ENCODE measurements at regions not wholly inside any gene's neighbourhood (a gene's known extent, or its start where the extent isn't known, plus 50 kb on each side); places are given as distances from the start of the nearest gene placed in this dataset.
"Not testable (repeated sequence)": the region's sequence is repeated elsewhere in the genome, so short reads cannot be mapped to it uniquely, and the experiment has no call there.

- Histone ChIP-seq H3K27me3 (no peaks in the 10 kb centered on the region), H3K9me3 (peaks cover 0 to 9% (median 3%) of the 10 kb centered on the region in 4 donors), H3K4me1 (no peaks in the 10 kb centered on the region), H3K27ac (no peak overlapping the region), H3K36me3 (no peaks in the 10 kb centered on the region), H3K4me3 (no peak overlapping the region)
- intact Hi-C loops (cut with DNase I; ENCODE audit: low total_unique reads), result no loop called here
- WGBS, 5 donors, result 76 to 100% (median 94%) methylated on average over 1 of the region's 1 CpG
- TF ChIP-seq EP300 (IDR thresholded peaks at IDR 0.05), result no peak
- no peak for TF ChIP-seq POLR2AphosphoS5 (IDR thresholded peaks at IDR 0.05)
- no peak for DNase-seq
These were observed 106.4 kb upstream of the PBX1 start for GRCh38 chr1:164452549-164452948.

- H3K4me3 ChIP-seq, result no peak overlapping the region
- H3K27ac ChIP-seq, result no peak overlapping the region
- H3K9me3 ChIP-seq, result peaks cover 0 to 9% (median 3%) of the 10 kb centered on the region in 4 donors
- DNase-seq, result no peak
- no peaks in the 10 kb centered on the region for H3K27me3 ChIP-seq
- no peaks in the 10 kb centered on the region for H3K4me1 ChIP-seq
- TF ChIP-seq EP300 (IDR thresholded peaks at IDR 0.05), result no peak
- no peak for TF ChIP-seq CTCF (IDR thresholded peaks at IDR 0.05)
- no peak for TF ChIP-seq POLR2AphosphoS5 (IDR thresholded peaks at IDR 0.05)
- no peak for TF ChIP-seq POLR2A (IDR thresholded peaks at IDR 0.05)
- no peaks in the 10 kb centered on the region for H3K36me3 ChIP-seq
- intact Hi-C loops (cut with DNase I; ENCODE audit: low total_unique reads), result no loop called here
- WGBS, 5 donors, result 70 to 100% (median 94%) methylated on average over 1 of the region's 1 CpG
These were observed 102.7 kb upstream of the PBX1 start for GRCh38 chr1:164456272-164456671.

GRCh38 chr1:164459176-164459575 lies 99.8 kb upstream of the PBX1 start:
- WGBS, 5 donors, result 93 to 97% (median 96%) methylated on average over 21 to 25 of the region's 25 CpGs
- DNase-seq; intact Hi-C loops (cut with DNase I; ENCODE audit: low total_unique reads); H3K4me3 ChIP-seq; H3K27ac ChIP-seq; H3K4me1 ChIP-seq; H3K9me3 ChIP-seq; H3K27me3 ChIP-seq; H3K36me3 ChIP-seq: not testable (repeated sequence)

GRCh38 chr1:164466001-164466421 lies 93.0 kb upstream of the PBX1 start:
- 85 to 93% (median 92%) methylated on average over 5 of the region's 5 CpGs for WGBS, 5 donors
- Histone ChIP-seq H3K4me1 (no peaks in the 10 kb centered on the region), H3K36me3 (no peaks in the 10 kb centered on the region), H3K4me3 (no peak overlapping the region), H3K27ac (no peak overlapping the region), H3K27me3 (no peaks in the 10 kb centered on the region), H3K9me3 (no peaks in the 10 kb centered on the region)
- no peak for TF ChIP-seq POLR2A (IDR thresholded peaks at IDR 0.05)
- TF ChIP-seq POLR2AphosphoS5 (IDR thresholded peaks at IDR 0.05), result no peak
- no peak for TF ChIP-seq CTCF (IDR thresholded peaks at IDR 0.05)
- no peak for TF ChIP-seq EP300 (IDR thresholded peaks at IDR 0.05)
- no peak for DNase-seq
- intact Hi-C loops (cut with DNase I; ENCODE audit: low total_unique reads), result no loop called here

GRCh38 chr1:164466429-164466828 lies 92.6 kb upstream of the PBX1 start:
- no peak overlapping the region for H3K4me3 ChIP-seq
- 78 to 84% (median 82%) methylated on average over 5 of the region's 5 CpGs for WGBS, 5 donors

More at GRCh38 chr1:164466429-164466828, 92.6 kb upstream of the PBX1 start:
- TF ChIP-seq EP300 (IDR thresholded peaks at IDR 0.05) (no peak), CTCF (IDR thresholded peaks at IDR 0.05) (no peak), POLR2AphosphoS5 (IDR thresholded peaks at IDR 0.05) (no peak), POLR2A (IDR thresholded peaks at IDR 0.05) (no peak)
- H3K27me3 ChIP-seq, result no peaks in the 10 kb centered on the region
- intact Hi-C loops (cut with DNase I; ENCODE audit: low total_unique reads), result no loop called here
- H3K9me3 ChIP-seq, result no peaks in the 10 kb centered on the region
- no peak for DNase-seq
- H3K27ac ChIP-seq, result no peak overlapping the region
- H3K36me3 ChIP-seq, result no peaks in the 10 kb centered on the region
- no peaks in the 10 kb centered on the region for H3K4me1 ChIP-seq
